HCT116 (cell line): ENCODE measurements at regions not wholly inside any gene's neighbourhood (a gene's known extent, or its start where the extent isn't known, plus 50 kb on each side); places are given as distances from the start of the nearest gene placed in this dataset.

ENCODE experiments used
- ATAC-seq: fragments of 200-7000 bp; cut with Tn5 transposase; 2 replicates; pipeline ENCODE4 v1.9.1; 2020; ENCODE audit warnings: mild to moderate bottlenecking, moderate library complexity
- BruUV-seq: library from RNA; stranded (reverse); fragments of 400-500 nt; replicated peaks from 2 replicates; lab custom pipeline; 2021; lab: Mats Ljungman, UMichigan
- CTCF ChIA-PET: fragments of 300-600 bp; sonication (Branson Sonifier 250); formaldehyde crosslinking; loops from one replicate; lab custom pipeline; 2021; ENCODE audit warnings: antibody characterized with exemption; lab: Charles Lee
- POLR2A ChIA-PET: fragments of 300-600, 350-600 bp; sonication (Branson Sonifier 250); formaldehyde crosslinking; loops from one replicate; lab custom pipeline; 2021; ENCODE audit warnings: antibody characterized with exemption; lab: Charles Lee
- RAD21 ChIA-PET, 2 experiments: fragments of 300-600 bp; sonication (Branson Sonifier 250); formaldehyde crosslinking; loops; one replicate each; lab custom pipeline; 2023; ENCODE audit warnings: low total read pairs in 2 of 2; ENCODE audit not compliant: uncharacterized antibody in 2 of 2, unreplicated experiment in 2 of 2, low non-redundant PET in 1 of 2; lab: Charles Lee
- DNase-seq: peaks from one replicate; pipeline ENCODE4 v3.0.0-alpha.2; 2010; ENCODE audit warnings: low read depth, low spot score
- H2AFZ ChIP-seq: fragments of 200-600 bp; shearing (Covaris generic), sonication (generic); 2 replicates; pipeline ENCODE4 v1.6.1; 2017; ENCODE audit warnings: low read depth, mixed run types, mixed read lengths, antibody characterized with exemption, low read length; ENCODE audit not compliant: poor library complexity, severe bottlenecking
- H3K27ac ChIP-seq: 2 replicates; pipeline ENCODE4 v1.5.1; 2012; ENCODE audit warnings: low read depth, low read length
- H3K27me3 ChIP-seq: fragments of 200-600 bp; sonication (generic); 2 replicates; pipeline ENCODE4 v1.6.1; 2016; ENCODE audit warnings: mixed run types, low read length, mixed read lengths; ENCODE audit not compliant: insufficient read depth
- H3K36me3 ChIP-seq, 2 experiments: fragments of 200-500 bp in 1 of 2; fragments of 200-600 bp in 1 of 2; sonication (Bioruptor generic) in 1 of 2; sonication (generic) in 1 of 2; 2 replicates each; pipeline versions ENCODE4 v1.5.1 to v1.6.1; 2014 to 2016; ENCODE audit warnings: low read length in 2 of 2, inconsistent platforms in 1 of 2, mixed read lengths in 1 of 2, mixed run types in 1 of 2; ENCODE audit not compliant: insufficient read depth in 2 of 2, control insufficient read depth in 1 of 2
- H3K4me1 ChIP-seq, 2 experiments: fragments of 200-600 bp in 1 of 2; sonication (generic) in 1 of 2; 2 replicates each; pipeline versions ENCODE4 v1.5.1 to v1.6.1; 2012 to 2017; ENCODE audit warnings: low read length in 2 of 2, inconsistent platforms in 1 of 2, mild to moderate bottlenecking in 1 of 2, mixed read lengths in 1 of 2, mixed run types in 1 of 2, moderate library complexity in 1 of 2; ENCODE audit not compliant: insufficient read depth in 2 of 2, control insufficient read depth in 1 of 2
- H3K4me2 ChIP-seq: fragments of 200-600 bp; sonication (generic); 2 replicates; pipeline ENCODE4 v1.6.1; 2017; ENCODE audit warnings: mixed run types, low read length, mixed read lengths
- H3K4me3 ChIP-seq, 2 experiments: fragments of 200-600 bp in 1 of 2; sonication (generic) in 1 of 2; replicated peaks in 1 of 2; 2 replicates each; pipeline ENCODE4 v1.5.1; 2011 to 2016; ENCODE audit warnings: low read length in 2 of 2, control low read depth in 1 of 2, low read depth in 1 of 2, mild to moderate bottlenecking in 1 of 2, mixed read lengths in 1 of 2, mixed run types in 1 of 2
- H3K79me2 ChIP-seq: fragments of 200-600 bp; sonication (generic); 2 replicates; pipeline ENCODE4 v1.6.1; 2017; ENCODE audit warnings: mild to moderate bottlenecking, mixed run types, low read length, moderate library complexity, mixed read lengths; ENCODE audit not compliant: insufficient read depth
- H3K9ac ChIP-seq: fragments of 200-600 bp; sonication (generic); 2 replicates; pipeline ENCODE4 v1.6.1; 2016; ENCODE audit warnings: low read length, mixed read lengths
- H3K9me2 ChIP-seq: fragments of 200-600 bp; sonication (generic), shearing (Covaris generic); 2 replicates; pipeline ENCODE4 v1.6.1; 2017; ENCODE audit warnings: mixed run types, mild to moderate bottlenecking, moderate library complexity; ENCODE audit not compliant: insufficient read depth
- H3K9me3 ChIP-seq, 2 experiments: fragments of 200-500 bp in 1 of 2; fragments of 200-600 bp in 1 of 2; sonication (Bioruptor generic) in 1 of 2; sonication (generic) in 1 of 2; 2 replicates each; pipeline ENCODE4 v1.6.1; 2014 to 2017; ENCODE audit warnings: low read length in 2 of 2, mixed read lengths in 2 of 2, inconsistent platforms in 1 of 2, low read depth in 1 of 2, mild to moderate bottlenecking in 1 of 2, mixed run types in 1 of 2, moderate library complexity in 1 of 2; ENCODE audit not compliant: control insufficient read depth in 1 of 2, insufficient read depth in 1 of 2
- H4K20me1 ChIP-seq: fragments of 200-600 bp; sonication (generic), shearing (Covaris generic); 2 replicates; pipeline ENCODE4 v1.6.1; 2017; ENCODE audit warnings: mixed run types, mild to moderate bottlenecking, moderate library complexity; ENCODE audit not compliant: insufficient read depth
- ATF3 ChIP-seq: IDR thresholded peaks from 2 replicates; pipeline ENCODE4 v1.6.1; 2012
- CEBPB ChIP-seq: IDR thresholded peaks from 2 replicates; pipeline ENCODE4 v1.6.1; 2012; ENCODE audit warnings: low read depth
- CTCF ChIP-seq, 3 experiments: fragments of 200-600 bp in 1 of 3; sonication (generic) in 1 of 3; IDR thresholded peaks in 2 of 3; conservative IDR thresholded peaks in 1 of 3; 2 replicates each; pipeline ENCODE4 v1.5.1; 2012 to 2017; ENCODE audit warnings: low read depth in 2 of 3, low read length in 2 of 3, antibody characterized with exemption in 1 of 3, borderline replicate concordance in 1 of 3, control low read depth in 1 of 3, mild to moderate bottlenecking in 1 of 3, mixed read lengths in 1 of 3, mixed run types in 1 of 3, moderate library complexity in 1 of 3; ENCODE audit not compliant: insufficient read depth in 1 of 3
- EGR1 ChIP-seq: IDR thresholded peaks from 2 replicates; pipeline ENCODE4 v1.6.1; 2012; ENCODE audit warnings: low read depth
- JUND ChIP-seq: IDR thresholded peaks from 2 replicates; pipeline ENCODE4 v1.6.1; 2012
- POLR2A ChIP-seq: IDR thresholded peaks from 2 replicates; pipeline ENCODE4 v1.7.0; 2011; ENCODE audit warnings: borderline replicate concordance; ENCODE audit not compliant: insufficient read depth, insufficient read length; ENCODE audit errors: extremely low read depth
- POLR2AphosphoS5 ChIP-seq: IDR thresholded peaks from 2 replicates; pipeline ENCODE4 v1.6.1; 2011; ENCODE audit warnings: mild to moderate bottlenecking, low read depth, low read length, moderate library complexity
- REST ChIP-seq: IDR thresholded peaks from 2 replicates; pipeline ENCODE4 v1.6.1; 2012; ENCODE audit warnings: low read depth
- SIN3A ChIP-seq: IDR thresholded peaks from 2 replicates; pipeline ENCODE4 v1.6.1; 2012; ENCODE audit warnings: low read depth
- intact Hi-C: fragments of 100-400 bp; cut with micrococcal nuclease; formaldehyde crosslinking; loops from 2 replicates; pipeline ENCODE4 v1.10.0; 2022
- TF ChIP-seq, protein P1 (sequence below): IDR thresholded peaks from 2 replicates; pipeline ENCODE4 v1.6.1; 2011; ENCODE audit warnings: mild to moderate bottlenecking, low read length, moderate library complexity; ENCODE audit not compliant: insufficient replicate concordance; ENCODE audit errors: extremely low read depth

- H3K4me3 ChIP-seq, result no peak overlapping the region
- intact Hi-C loops, result no loop called here
- no TSS peak for BruUV-seq
- H3K4me2 ChIP-seq, result no peak overlapping the region
- no peaks in the 10 kb centered on the region for H3K9me3 ChIP-seq
- POLR2A ChIA-PET, result no interaction called here
- TF ChIP-seq POLR2AphosphoS5, result no peak
- TF ChIP-seq, protein P1, sequence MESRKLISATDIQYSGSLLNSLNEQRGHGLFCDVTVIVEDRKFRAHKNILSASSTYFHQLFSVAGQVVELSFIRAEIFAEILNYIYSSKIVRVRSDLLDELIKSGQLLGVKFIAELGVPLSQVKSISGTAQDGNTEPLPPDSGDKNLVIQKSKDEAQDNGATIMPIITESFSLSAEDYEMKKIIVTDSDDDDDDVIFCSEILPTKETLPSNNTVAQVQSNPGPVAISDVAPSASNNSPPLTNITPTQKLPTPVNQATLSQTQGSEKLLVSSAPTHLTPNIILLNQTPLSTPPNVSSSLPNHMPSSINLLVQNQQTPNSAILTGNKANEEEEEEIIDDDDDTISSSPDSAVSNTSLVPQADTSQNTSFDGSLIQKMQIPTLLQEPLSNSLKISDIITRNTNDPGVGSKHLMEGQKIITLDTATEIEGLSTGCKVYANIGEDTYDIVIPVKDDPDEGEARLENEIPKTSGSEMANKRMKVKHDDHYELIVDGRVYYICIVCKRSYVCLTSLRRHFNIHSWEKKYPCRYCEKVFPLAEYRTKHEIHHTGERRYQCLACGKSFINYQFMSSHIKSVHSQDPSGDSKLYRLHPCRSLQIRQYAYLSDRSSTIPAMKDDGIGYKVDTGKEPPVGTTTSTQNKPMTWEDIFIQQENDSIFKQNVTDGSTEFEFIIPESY, result no peak
- no peak for TF ChIP-seq POLR2A
- TF ChIP-seq EGR1, result no peak
- TF ChIP-seq, all 23 proteins: peak for 0
- H3K27me3 ChIP-seq, result peaks cover 22% of the 10 kb centered on the region; the same call in 1 of the 2 replicates
- H3K9ac ChIP-seq, result no peak overlapping the region
- no peak overlapping the region for H3K27ac ChIP-seq
- H3K4me1 ChIP-seq, result no peaks in the 10 kb centered on the region
- ATAC-seq, result no peak
- no peak overlapping the region for H2AFZ ChIP-seq
- DNase-seq, result no peak
- H3K9me2 ChIP-seq, result no peaks in the 10 kb centered on the region
- RAD21 ChIA-PET, result no interaction called here
- H3K79me2 ChIP-seq, result no peaks in the 10 kb centered on the region
- CTCF ChIA-PET, result no interaction called here
- H4K20me1 ChIP-seq, result no peaks in the 10 kb centered on the region
- no peaks in the 10 kb centered on the region for H3K36me3 ChIP-seq
These were observed 683.1 kb upstream of the RAB6C start for GRCh38 chr2:129296396-129296795.

- H4K20me1 ChIP-seq, result no peaks in the 10 kb centered on the region
- no peaks in the 10 kb centered on the region for H3K9me2 ChIP-seq
- no peaks in the 10 kb centered on the region for H3K9me3 ChIP-seq
- no peak overlapping the region for H2AFZ ChIP-seq
- H3K79me2 ChIP-seq, result no peaks in the 10 kb centered on the region
- H3K27me3 ChIP-seq, result peaks cover 26% of the 10 kb centered on the region
- ChIA-PET POLR2A (no interaction called here), CTCF (no interaction called here), RAD21 (no interaction called here)
- DNase-seq, result no peak
- BruUV-seq, result no TSS peak
- intact Hi-C loops, result no loop called here
- H3K4me2 ChIP-seq, result no peak overlapping the region
- no peak overlapping the region for H3K27ac ChIP-seq
- no peak overlapping the region for H3K9ac ChIP-seq
- no peak overlapping the region for H3K4me3 ChIP-seq
- H3K36me3 ChIP-seq, result no peaks in the 10 kb centered on the region
- ATAC-seq, result no peak
- no peaks in the 10 kb centered on the region for H3K4me1 ChIP-seq
- TF ChIP-seq JUND (no peak), CTCF (IDR thresholded peaks at IDR 0.05 in 2 of 3, conservative IDR thresholded peaks at IDR 0.05 in 1 of 3; ENCODE audit: borderline replicate concordance in 1 of 3, insufficient read depth in 1 of 3, low read depth in 2 of 3, low read length in 2 of 3) (no peak), REST (no peak), ATF3 (no peak), SIN3A (no peak), CEBPB (no peak)
- TF ChIP-seq, protein P1, result no peak
These were observed 682.7 kb upstream of the RAB6C start for GRCh38 chr2:129296806-129297205.
